ENCODE measurements at regions not wholly inside any gene's neighbourhood (a gene's known extent, or its start where the extent isn't known, plus 50 kb on each side); places are given as distances from the start of the nearest gene placed in this dataset.
A peak's percentile ranks its signal among the peaks of the same experiment; 100 is the strongest.

DNA sequence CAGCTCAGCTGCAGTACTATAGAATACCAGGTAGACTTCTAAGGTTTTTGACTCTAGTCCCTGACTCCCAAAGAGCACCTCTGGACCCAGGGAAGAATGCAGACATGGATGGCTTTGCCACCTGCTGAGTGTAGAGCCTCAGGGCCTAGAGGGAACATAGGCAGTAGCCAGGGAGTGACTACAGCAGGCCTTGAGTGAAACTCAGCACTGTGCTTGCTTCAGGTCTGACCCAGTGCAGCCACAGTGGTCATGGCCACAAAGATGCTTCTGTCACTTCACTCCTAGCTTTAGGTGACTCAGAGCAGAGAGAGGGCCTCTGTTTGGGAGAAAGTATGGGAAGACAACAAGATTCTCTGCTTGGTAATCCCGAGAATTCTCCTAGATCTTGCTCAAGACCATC, 162.2 kb upstream of the ITGA4 start:
- peaks cover 16% of the 10 kb centered on the region for H3K9me3 Mint-ChIP-seq
- H3K27ac Mint-ChIP-seq, result no peak overlapping the region
- H3K36me3 Mint-ChIP-seq (ENCODE audit: low read depth), result peaks cover 2% of the 10 kb centered on the region
- TF ChIP-seq, protein P1, sequence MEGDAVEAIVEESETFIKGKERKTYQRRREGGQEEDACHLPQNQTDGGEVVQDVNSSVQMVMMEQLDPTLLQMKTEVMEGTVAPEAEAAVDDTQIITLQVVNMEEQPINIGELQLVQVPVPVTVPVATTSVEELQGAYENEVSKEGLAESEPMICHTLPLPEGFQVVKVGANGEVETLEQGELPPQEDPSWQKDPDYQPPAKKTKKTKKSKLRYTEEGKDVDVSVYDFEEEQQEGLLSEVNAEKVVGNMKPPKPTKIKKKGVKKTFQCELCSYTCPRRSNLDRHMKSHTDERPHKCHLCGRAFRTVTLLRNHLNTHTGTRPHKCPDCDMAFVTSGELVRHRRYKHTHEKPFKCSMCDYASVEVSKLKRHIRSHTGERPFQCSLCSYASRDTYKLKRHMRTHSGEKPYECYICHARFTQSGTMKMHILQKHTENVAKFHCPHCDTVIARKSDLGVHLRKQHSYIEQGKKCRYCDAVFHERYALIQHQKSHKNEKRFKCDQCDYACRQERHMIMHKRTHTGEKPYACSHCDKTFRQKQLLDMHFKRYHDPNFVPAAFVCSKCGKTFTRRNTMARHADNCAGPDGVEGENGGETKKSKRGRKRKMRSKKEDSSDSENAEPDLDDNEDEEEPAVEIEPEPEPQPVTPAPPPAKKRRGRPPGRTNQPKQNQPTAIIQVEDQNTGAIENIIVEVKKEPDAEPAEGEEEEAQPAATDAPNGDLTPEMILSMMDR (IDR thresholded peaks at IDR 0.05), result no peak
- peaks cover 3% of the 10 kb centered on the region for H3K4me1 Mint-ChIP-seq
- POLR2A ChIA-PET, result no interaction called here
- intact Hi-C loops (cut with micrococcal nuclease), result no loop called here
- H3K27me3 Mint-ChIP-seq, result no peaks in the 10 kb centered on the region
- CTCF ChIA-PET, result no interaction called here
- no peak overlapping the region for H3K4me3 Mint-ChIP-seq
- DNase-seq, result no peak
- ATAC-seq (ENCODE audit: low read depth), result no peak

DNA sequence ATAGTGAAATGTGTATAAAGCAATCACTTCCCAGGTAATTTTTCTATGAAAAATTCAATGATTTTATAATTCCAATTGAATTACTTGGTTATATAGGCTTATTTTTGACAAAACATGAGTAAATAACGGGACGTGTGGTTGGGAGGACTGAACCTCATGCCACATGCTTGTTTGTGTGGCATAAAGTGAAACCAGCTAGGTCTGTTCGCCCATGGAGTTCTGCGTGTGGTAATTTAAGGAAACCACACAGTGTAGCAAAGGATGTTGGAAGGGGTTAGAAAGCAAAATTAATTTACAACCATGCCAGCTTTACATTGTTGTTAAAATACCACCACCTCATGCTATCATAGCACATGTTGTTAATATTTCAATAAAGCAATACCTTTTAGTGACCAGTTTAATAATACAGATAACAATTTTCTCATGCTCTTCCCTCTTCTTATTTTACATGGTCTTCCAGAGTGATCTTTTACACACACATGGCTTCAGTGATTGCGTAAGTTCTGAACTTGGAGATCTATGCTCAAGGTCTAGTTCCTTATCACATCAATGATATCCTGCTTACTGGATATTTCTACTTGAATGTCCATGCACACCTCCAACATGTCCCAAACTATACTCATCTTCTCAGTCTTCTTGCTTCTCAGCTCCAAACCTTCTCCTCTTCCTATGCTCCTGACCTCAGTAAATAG, 156.4 kb upstream of the ITGA4 start:
- Mint-ChIP-seq H3K9me3 (peaks cover 12% of the 10 kb centered on the region), H3K36me3 (ENCODE audit: low read depth) (peaks cover 2% of the 10 kb centered on the region), H3K27me3 (no peaks in the 10 kb centered on the region), H3K4me1 (peaks cover 31% of the 10 kb centered on the region), H3K4me3 (no peak overlapping the region), H3K27ac (no peak overlapping the region)
- TF ChIP-seq, protein P1 (IDR thresholded peaks at IDR 0.05), result no peak
- no peak for ATAC-seq (ENCODE audit: low read depth)
- CTCF ChIA-PET, result interaction anchor here (1.1 to 13.1 kb wide), 2 partner anchors 157 to 166 kb away, joined by 5 to 178 read pairs; partner anchors contain the start of gene ITGA4
- POLR2A ChIA-PET, result no interaction called here
- intact Hi-C loops (cut with micrococcal nuclease), result loop anchor here (5.0 to 10.0 kb wide), 3 partner anchors 63 to 417 kb away; partner anchors contain the start of gene NEUROD1
- DNase-seq, result no peak

DNA sequence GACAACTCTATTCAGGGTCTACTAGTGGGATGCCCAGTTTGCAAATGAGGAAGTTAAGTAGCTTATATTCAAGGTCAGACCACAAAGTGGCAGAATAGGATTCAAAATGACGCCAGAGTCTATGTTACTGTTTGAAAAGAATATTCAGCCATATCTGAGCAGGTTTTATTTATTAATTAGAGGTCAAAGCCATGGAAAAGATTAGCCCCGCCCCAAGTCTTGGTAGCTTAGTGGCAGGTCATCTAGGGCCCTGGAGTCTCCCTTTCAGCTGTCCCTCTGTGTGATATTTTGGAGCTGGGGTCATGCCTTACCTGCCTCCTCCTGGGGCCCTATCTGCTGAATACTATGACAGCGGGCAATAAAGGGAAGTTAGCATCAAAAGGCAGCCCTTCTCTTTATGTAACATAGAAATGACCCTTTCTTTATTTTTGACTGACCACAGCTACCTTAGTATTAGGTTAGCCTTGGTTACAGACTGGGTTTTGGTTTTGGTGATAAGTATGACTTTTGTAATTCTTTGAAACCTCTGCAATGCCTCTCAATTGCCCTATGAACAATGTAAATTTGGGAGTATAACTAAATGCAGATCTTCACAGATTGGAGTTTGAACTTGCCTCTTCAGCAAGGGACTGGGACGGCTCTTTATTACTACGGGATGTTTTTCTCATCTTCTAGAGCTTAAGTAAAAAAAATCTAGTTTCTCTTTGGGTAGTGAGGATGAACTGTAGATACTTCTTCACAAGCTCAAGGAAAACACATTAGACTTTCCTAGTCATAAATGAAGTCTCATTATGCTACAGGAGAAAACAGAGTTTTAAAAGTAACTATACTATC, 153.0 kb upstream of the ITGA4 start:
- ATAC-seq (ENCODE audit: low read depth) (peak; percentile 67), DNase-seq (peak; percentile 36)
- intact Hi-C loops (cut with micrococcal nuclease), result loop anchor here (1.0 to 10.0 kb wide), 12 partner anchors 67 to 413 kb away; partner anchors contain the start of genes ITGA4 and NEUROD1
- Mint-ChIP-seq H3K9me3 (no peaks in the 10 kb centered on the region), H3K27me3 (no peaks in the 10 kb centered on the region), H3K36me3 (ENCODE audit: low read depth) (no peaks in the 10 kb centered on the region), H3K4me3 (peak overlapping the region; percentile 41), H3K4me1 (peaks cover 64% of the 10 kb centered on the region), H3K27ac (peak overlapping the region; percentile 95)
- TF ChIP-seq, protein P1 (IDR thresholded peaks at IDR 0.05), result no peak
- CTCF ChIA-PET, result interaction anchor here (0.5 to 13.1 kb wide), 24 partner anchors 9 to 1180 kb away, joined by 3 to 178 read pairs (median 4); partner anchors contain the start of gene ITGA4
- POLR2A ChIA-PET, result interaction anchor here (0.6 to 13.1 kb wide), 11 partner anchors 9 to 162 kb away, joined by 3 to 289 read pairs (median 5); partner anchors contain the start of gene ITGA4

DNA sequence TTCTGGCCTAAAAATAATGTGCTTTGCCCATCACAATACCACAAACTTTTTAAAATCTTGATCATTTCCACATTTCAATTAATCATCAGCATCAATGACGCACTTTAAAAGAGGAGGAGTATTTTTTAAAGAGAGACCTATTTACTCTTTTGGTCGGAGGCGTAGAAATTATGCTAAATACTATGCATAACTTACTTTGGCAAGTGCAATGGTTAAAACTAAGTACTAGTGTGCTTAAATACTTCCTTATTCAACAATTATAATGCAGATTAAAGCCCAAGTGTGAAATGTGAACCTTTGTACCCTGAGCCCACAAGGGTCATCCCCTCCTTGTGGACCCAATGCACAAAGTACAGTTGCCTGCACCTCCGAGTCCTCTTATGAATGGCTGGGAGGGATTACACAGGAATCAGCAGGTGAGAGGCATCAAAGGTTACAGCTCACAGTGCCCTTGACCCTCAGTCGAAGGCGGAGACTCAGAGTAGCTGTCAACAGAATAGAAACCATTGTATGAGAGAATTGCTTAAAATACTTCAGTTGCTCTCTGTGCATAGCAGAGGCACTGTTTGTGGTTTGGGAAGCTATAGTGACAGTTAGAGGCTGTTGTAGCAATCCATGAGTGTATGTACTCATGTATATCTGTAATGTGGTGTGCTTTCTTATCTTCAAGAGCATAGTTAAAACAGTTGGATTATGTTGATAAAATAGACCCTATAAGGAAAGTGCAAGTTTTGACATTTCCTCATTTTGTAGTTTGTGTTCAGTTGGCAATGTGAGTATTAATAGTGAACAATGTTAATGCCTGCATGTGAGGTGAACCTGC, 151.7 kb upstream of the ITGA4 start:
- Mint-ChIP-seq H3K36me3 (ENCODE audit: low read depth) (no peaks in the 10 kb centered on the region), H3K4me3 (peak overlapping the region; percentile 70), H3K27me3 (no peaks in the 10 kb centered on the region), H3K4me1 (peaks cover 69% of the 10 kb centered on the region), H3K27ac (peak overlapping the region; percentile 95), H3K9me3 (no peaks in the 10 kb centered on the region)
- CTCF ChIA-PET, result interaction anchor here (1.0 to 13.1 kb wide), 12 partner anchors 8 to 410 kb away, joined by 3 to 178 read pairs (median 9); partner anchors contain the start of gene ITGA4
- intact Hi-C loops (cut with micrococcal nuclease), result loop anchor here (2.0 to 10.0 kb wide), 7 partner anchors 121 to 1732 kb away; partner anchors contain the start of genes DNAJC10, ITPRID2, NCKAP1 and NEUROD1
- TF ChIP-seq, protein P1 (IDR thresholded peaks at IDR 0.05), result no peak
- DNase-seq, result peak; percentile 22
- POLR2A ChIA-PET, result interaction anchor here (0.5 to 13.1 kb wide), 7 partner anchors 42 to 1180 kb away, joined by 3 to 289 read pairs (median 5); partner anchors contain the start of gene ITGA4
- ATAC-seq (ENCODE audit: low read depth), result peak; percentile 49
